Keratinocyte (primary cell): ENCODE measurements at regions not wholly inside any gene's neighbourhood (a gene's known extent, or its start where the extent isn't known, plus 50 kb on each side); places are given as distances from the start of the nearest gene placed in this dataset.

ENCODE experiments used
- EZH2 ChIP-seq: IDR thresholded peaks from one replicate; pipeline ENCODE4 v1.6.1; 2012; ENCODE audit warnings: inconsistent platforms, mild to moderate bottlenecking, low read length, moderate library complexity
- TF ChIP-seq, protein P1 (sequence below), 3 experiments: IDR thresholded peaks in 1 of 3; conservative IDR thresholded peaks in 1 of 3; optimal IDR thresholded peaks in 1 of 3; 2 replicates in 2 of 3; 3 replicates in 1 of 3; pipeline versions ENCODE3 to v1.5.1; 2011; ENCODE audit warnings: low read length in 3 of 3, mild to moderate bottlenecking in 3 of 3, moderate library complexity in 2 of 3, control low read depth in 1 of 3, inconsistent platforms in 1 of 3; ENCODE audit not compliant: insufficient read depth in 2 of 3; ENCODE audit errors: extremely low read depth in 1 of 3

DNA sequence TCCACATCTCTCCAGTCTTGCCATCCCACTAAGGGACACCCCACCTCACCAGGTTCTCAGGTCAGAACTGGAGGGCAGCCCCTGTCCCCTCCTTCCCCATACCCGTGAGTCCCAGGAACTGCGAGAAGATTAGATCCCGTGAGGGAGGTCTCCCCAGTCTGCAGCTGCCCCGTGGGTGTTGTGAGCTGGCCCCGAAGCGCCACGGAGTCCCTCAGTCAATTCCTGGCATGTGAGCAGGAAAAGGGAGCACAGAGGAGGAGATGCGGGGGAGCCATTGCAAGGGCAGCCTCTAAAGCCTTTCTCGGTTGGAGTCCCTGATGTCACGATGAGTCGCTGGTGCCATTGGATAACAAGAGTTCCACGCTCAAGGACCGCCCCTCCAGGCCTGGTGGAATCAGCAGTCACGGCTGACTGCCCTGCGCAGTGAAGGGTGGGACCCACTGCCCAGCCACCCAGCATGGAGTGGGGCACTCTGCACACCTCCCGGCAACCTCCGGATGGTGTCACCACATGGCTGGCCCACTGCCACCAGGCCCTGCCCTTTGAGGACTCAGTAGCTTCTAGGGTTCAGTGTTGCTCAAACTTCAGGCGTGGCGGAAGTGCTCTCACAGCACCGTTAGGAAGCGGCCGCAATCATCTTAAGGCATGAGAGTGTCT lies 434.9 kb upstream of the MYT1L start:
- no peak for TF ChIP-seq EZH2
- TF ChIP-seq, protein P1, sequence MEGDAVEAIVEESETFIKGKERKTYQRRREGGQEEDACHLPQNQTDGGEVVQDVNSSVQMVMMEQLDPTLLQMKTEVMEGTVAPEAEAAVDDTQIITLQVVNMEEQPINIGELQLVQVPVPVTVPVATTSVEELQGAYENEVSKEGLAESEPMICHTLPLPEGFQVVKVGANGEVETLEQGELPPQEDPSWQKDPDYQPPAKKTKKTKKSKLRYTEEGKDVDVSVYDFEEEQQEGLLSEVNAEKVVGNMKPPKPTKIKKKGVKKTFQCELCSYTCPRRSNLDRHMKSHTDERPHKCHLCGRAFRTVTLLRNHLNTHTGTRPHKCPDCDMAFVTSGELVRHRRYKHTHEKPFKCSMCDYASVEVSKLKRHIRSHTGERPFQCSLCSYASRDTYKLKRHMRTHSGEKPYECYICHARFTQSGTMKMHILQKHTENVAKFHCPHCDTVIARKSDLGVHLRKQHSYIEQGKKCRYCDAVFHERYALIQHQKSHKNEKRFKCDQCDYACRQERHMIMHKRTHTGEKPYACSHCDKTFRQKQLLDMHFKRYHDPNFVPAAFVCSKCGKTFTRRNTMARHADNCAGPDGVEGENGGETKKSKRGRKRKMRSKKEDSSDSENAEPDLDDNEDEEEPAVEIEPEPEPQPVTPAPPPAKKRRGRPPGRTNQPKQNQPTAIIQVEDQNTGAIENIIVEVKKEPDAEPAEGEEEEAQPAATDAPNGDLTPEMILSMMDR (optimal IDR thresholded peaks at IDR 0.05 in 1 of 3, IDR thresholded peaks at IDR 0.05 in 1 of 3, conservative IDR thresholded peaks at IDR 0.05 in 1 of 3; ENCODE audit: extremely low read depth in 1 of 3, insufficient read depth in 2 of 3, low read length in 3 of 3), result no peak
